ENCODE measurements at regions not wholly inside any gene's neighbourhood (a gene's known extent, or its start where the extent isn't known, plus 50 kb on each side); places are given as distances from the start of the nearest gene placed in this dataset.

- DNase-seq, result no peak
Observed at GRCh38 chr15:94925680-94926079, 694.3 kb downstream of the MCTP2 start.

GRCh38 chr15:94927003-94927402 is 695.6 kb downstream of the MCTP2 start:
- no peak for DNase-seq

GRCh38 chr15:94929282-94929681 is 697.9 kb downstream of the MCTP2 start:
- no peak for DNase-seq

GRCh38 chr15:94930441-94930840 is 699.1 kb downstream of the MCTP2 start:
- DNase-seq, result no peak

GRCh38 chr15:94930960-94931359 is 699.6 kb downstream of the MCTP2 start:
- DNase-seq, result no peak

- DNase-seq, result no peak
Observed at GRCh38 chr15:94934440-94934839, 703.1 kb downstream of the MCTP2 start.

GRCh38 chr15:94937242-94937641 is 705.9 kb downstream of the MCTP2 start:
- DNase-seq, result no peak

GRCh38 chr15:94943888-94944287 is 712.5 kb downstream of the MCTP2 start:
- DNase-seq, result no peak

- DNase-seq, result no peak
Observed at GRCh38 chr15:94951538-94951937, 720.2 kb downstream of the MCTP2 start.

- no peak for DNase-seq
Observed at GRCh38 chr15:94963953-94964352, 732.6 kb downstream of the MCTP2 start.

GRCh38 chr15:94965593-94965992 is 734.2 kb downstream of the MCTP2 start:
- no peak for DNase-seq

- no peak for DNase-seq
Observed at GRCh38 chr15:94968133-94968532, 736.8 kb downstream of the MCTP2 start.

- DNase-seq, result no peak
Observed at GRCh38 chr15:94970096-94970495, 738.7 kb downstream of the MCTP2 start.

GRCh38 chr15:94970802-94971201 is 739.4 kb downstream of the MCTP2 start:
- no peak for DNase-seq

- DNase-seq, result no peak
Observed at GRCh38 chr15:94972314-94972713, 741.0 kb downstream of the MCTP2 start.

- no peak for DNase-seq
Observed at GRCh38 chr15:94987085-94987484, 755.7 kb downstream of the MCTP2 start.

GRCh38 chr15:94991718-94992117 is 760.4 kb downstream of the MCTP2 start:
- DNase-seq, result no peak

- DNase-seq, result no peak
Observed at GRCh38 chr15:95009635-95010034, 778.3 kb downstream of the MCTP2 start.

GRCh38 chr15:95013381-95013780 is 782.0 kb downstream of the MCTP2 start:
- DNase-seq, result no peak

- DNase-seq, result no peak
Observed at GRCh38 chr15:95016511-95017229, 785.3 kb downstream of the MCTP2 start.

GRCh38 chr15:95017666-95018328 is 786.4 kb downstream of the MCTP2 start:
- no peak for DNase-seq

GRCh38 chr15:95018888-95019545 is 787.7 kb downstream of the MCTP2 start:
- DNase-seq, result no peak

GRCh38 chr15:95019907-95020306 is 788.5 kb downstream of the MCTP2 start:
- no peak for DNase-seq

- no peak for DNase-seq
Observed at GRCh38 chr15:95021816-95022215, 790.5 kb downstream of the MCTP2 start.

All from stimulated activated CD4-positive, alpha-beta T cell treated with anti-CD3 and anti-CD28 coated beads, Interleukin-4, amount 100 ng/mL, for 4 hours (primary cell).